ENCODE measurements at regions not wholly inside any gene's neighbourhood (a gene's known extent, or its start where the extent isn't known, plus 50 kb on each side); places are given as distances from the start of the nearest gene placed in this dataset.

DNA sequence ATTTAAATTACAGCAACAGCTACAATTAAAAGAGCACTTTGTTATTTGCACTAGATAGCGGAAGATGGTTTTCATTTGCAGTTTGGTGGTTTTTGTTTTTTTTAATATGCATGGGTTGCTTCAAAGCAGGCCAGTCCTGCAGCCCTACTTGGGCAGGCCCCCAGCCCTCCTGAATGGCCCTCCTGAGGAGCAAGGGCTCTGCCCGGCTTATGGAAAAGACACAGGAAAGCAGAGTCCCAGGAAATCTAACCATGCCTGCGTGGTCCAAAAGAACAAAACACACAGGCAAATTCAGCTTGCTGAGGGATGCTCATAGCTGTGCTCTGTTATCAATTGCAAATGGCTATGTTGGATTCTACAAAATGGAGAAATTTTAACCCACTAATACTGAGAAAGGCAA is 371.1 kb upstream of the ARID1B start:
- dilution Hi-C loops (cut with HindIII; ENCODE audit: low sequenced_read_pairs, unreplicated experiment): no loop called here
- intact Hi-C loops (cut with micrococcal nuclease): no loop called here
- no peaks in the 10 kb centered on the region for H3K4me1 ChIP-seq (ENCODE audit: control insufficient read depth, insufficient read depth, low read length)
- DNase-seq (no peak), ATAC-seq (ENCODE audit: low read depth) (no peak)
- no peak overlapping the region for H3K4ac ChIP-seq (ENCODE audit: low read depth, low read length)
- H2BK15ac ChIP-seq (ENCODE audit: low read depth, low read length): no peak overlapping the region
- H3K27me3 ChIP-seq (ENCODE audit: control insufficient read depth, insufficient read depth, low read length): no peaks in the 10 kb centered on the region
- H3K9me3 ChIP-seq (ENCODE audit: control insufficient read depth, insufficient read depth, low read length): no peaks in the 10 kb centered on the region
- no peak for TF ChIP-seq CHD1 (IDR thresholded peaks at IDR 0.05; ENCODE audit: low read depth, low read length)
- no peak for TF ChIP-seq FOS (IDR thresholded peaks at IDR 0.05; ENCODE audit: low read depth, low read length)
- no peak for TF ChIP-seq RCOR1 (IDR thresholded peaks at IDR 0.05; ENCODE audit: insufficient replicate concordance, low read length)
- TF ChIP-seq POLR2A (IDR thresholded peaks at IDR 0.05; ENCODE audit: low read depth, low read length): no peak
- TF ChIP-seq RFX5 (IDR thresholded peaks at IDR 0.05; ENCODE audit: low read depth, low read length): no peak
- no peak for TF ChIP-seq SMC3 (IDR thresholded peaks at IDR 0.05; ENCODE audit: low read depth, low read length)
- no peak for TF ChIP-seq BHLHE40 (IDR thresholded peaks at IDR 0.05; ENCODE audit: low read depth, low read length)
- TF ChIP-seq, protein P1, sequence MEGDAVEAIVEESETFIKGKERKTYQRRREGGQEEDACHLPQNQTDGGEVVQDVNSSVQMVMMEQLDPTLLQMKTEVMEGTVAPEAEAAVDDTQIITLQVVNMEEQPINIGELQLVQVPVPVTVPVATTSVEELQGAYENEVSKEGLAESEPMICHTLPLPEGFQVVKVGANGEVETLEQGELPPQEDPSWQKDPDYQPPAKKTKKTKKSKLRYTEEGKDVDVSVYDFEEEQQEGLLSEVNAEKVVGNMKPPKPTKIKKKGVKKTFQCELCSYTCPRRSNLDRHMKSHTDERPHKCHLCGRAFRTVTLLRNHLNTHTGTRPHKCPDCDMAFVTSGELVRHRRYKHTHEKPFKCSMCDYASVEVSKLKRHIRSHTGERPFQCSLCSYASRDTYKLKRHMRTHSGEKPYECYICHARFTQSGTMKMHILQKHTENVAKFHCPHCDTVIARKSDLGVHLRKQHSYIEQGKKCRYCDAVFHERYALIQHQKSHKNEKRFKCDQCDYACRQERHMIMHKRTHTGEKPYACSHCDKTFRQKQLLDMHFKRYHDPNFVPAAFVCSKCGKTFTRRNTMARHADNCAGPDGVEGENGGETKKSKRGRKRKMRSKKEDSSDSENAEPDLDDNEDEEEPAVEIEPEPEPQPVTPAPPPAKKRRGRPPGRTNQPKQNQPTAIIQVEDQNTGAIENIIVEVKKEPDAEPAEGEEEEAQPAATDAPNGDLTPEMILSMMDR (conservative IDR thresholded peaks at IDR 0.05; ENCODE audit: low read depth, low read length): no peak
- TF ChIP-seq MAZ (IDR thresholded peaks at IDR 0.05; ENCODE audit: borderline replicate concordance, low read depth, low read length): no peak
- no peak for TF ChIP-seq RAD21 (IDR thresholded peaks at IDR 0.05; ENCODE audit: low read length)
- TF ChIP-seq, protein P2, sequence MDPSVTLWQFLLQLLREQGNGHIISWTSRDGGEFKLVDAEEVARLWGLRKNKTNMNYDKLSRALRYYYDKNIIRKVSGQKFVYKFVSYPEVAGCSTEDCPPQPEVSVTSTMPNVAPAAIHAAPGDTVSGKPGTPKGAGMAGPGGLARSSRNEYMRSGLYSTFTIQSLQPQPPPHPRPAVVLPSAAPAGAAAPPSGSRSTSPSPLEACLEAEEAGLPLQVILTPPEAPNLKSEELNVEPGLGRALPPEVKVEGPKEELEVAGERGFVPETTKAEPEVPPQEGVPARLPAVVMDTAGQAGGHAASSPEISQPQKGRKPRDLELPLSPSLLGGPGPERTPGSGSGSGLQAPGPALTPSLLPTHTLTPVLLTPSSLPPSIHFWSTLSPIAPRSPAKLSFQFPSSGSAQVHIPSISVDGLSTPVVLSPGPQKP (IDR thresholded peaks at IDR 0.05; ENCODE audit: borderline replicate concordance, low read depth, low read length): no peak
- TF ChIP-seq MXI1 (IDR thresholded peaks at IDR 0.05; ENCODE audit: borderline replicate concordance, low read depth, low read length): no peak
- no peak for TF ChIP-seq CEBPB (IDR thresholded peaks at IDR 0.05; ENCODE audit: low read depth, low read length)
- TF ChIP-seq, protein P3, sequence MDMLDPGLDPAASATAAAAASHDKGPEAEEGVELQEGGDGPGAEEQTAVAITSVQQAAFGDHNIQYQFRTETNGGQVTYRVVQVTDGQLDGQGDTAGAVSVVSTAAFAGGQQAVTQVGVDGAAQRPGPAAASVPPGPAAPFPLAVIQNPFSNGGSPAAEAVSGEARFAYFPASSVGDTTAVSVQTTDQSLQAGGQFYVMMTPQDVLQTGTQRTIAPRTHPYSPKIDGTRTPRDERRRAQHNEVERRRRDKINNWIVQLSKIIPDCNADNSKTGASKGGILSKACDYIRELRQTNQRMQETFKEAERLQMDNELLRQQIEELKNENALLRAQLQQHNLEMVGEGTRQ (IDR thresholded peaks at IDR 0.05; ENCODE audit: low read depth, low read length): no peak
- H4K91ac ChIP-seq (ENCODE audit: insufficient read depth, low read depth, low read length): no peak overlapping the region
- H3K4me2 ChIP-seq (ENCODE audit: low read depth, low read length): no peak overlapping the region
- H4K20me1 ChIP-seq (ENCODE audit: insufficient read depth, low read length): no peaks in the 10 kb centered on the region
- H2AK9ac ChIP-seq (replicated peaks; ENCODE audit: low read depth, low read length, poor library complexity): no peak overlapping the region
- no TSS peak for BruUV-seq (replicated peaks)
- H3K14ac ChIP-seq (replicated peaks; ENCODE audit: low read depth, low read length): no peak overlapping the region
- no peak overlapping the region for H2BK5ac ChIP-seq (ENCODE audit: low read depth, low read length, poor library complexity, severe bottlenecking)
- H4K8ac ChIP-seq (ENCODE audit: low read depth in 2 of 2, low read length in 2 of 2): no peak overlapping the region
- H3K79me1 ChIP-seq (ENCODE audit: low read depth in 1 of 2, low read length in 2 of 2): no peaks in the 10 kb centered on the region
- ChIA-PET CTCF (no interaction called here), POLR2A (ENCODE audit: unreplicated experiment) (no interaction called here)
- H3K36me3 ChIP-seq (ENCODE audit: control insufficient read depth, insufficient read depth, low read length): no peaks in the 10 kb centered on the region
- H2AFZ ChIP-seq (replicated peaks; ENCODE audit: low read length, poor library complexity): no peak overlapping the region
- H3K56ac ChIP-seq (ENCODE audit: extremely low read depth, insufficient read depth, low read length): no peak overlapping the region
- H2BK120ac ChIP-seq (ENCODE audit: low read depth, low read length): no peak overlapping the region
- no peak overlapping the region for H3K9ac ChIP-seq (ENCODE audit: low read depth, low read length)
- no peak overlapping the region for H2AK5ac ChIP-seq (ENCODE audit: low read depth, low read length)
- H3K23ac ChIP-seq (ENCODE audit: low read depth, low read length): no peak overlapping the region
- no peak overlapping the region for H3K4me3 ChIP-seq (ENCODE audit: insufficient read depth, low read depth, low read length)
- no peak overlapping the region for H2BK20ac ChIP-seq (ENCODE audit: low read depth, low read length)
- no peak overlapping the region for H3K27ac ChIP-seq (ENCODE audit: insufficient read depth, low read length)
- H3K18ac ChIP-seq (ENCODE audit: low read depth, low read length): no peak overlapping the region
- H3K9me1 ChIP-seq (ENCODE audit: insufficient read depth, low read length): no peaks in the 10 kb centered on the region
- WGBS, 2 experiments (ENCODE audit: extremely low coverage in 2 of 2, insufficient read length in 1 of 2): 100% methylated on average over 1 of the region's 3 CpGs; no CpG with 5 or more reads in 1 of the 2 experiments
- in situ Hi-C loops (cut with MboI; ENCODE audit: low sequenced_read_pairs): no loop called here
- no peak overlapping the region for H4K5ac ChIP-seq (ENCODE audit: low read depth, low read length)
